Upper lobe of left lung (tissue), 4 donors: ENCODE measurements at regions not wholly inside any gene's neighbourhood (a gene's known extent, or its start where the extent isn't known, plus 50 kb on each side); places are given as distances from the start of the nearest gene placed in this dataset.

Source experiments
- CTCF ChIP-seq, 6 experiments: fragments of 450-650 bp in 4 of 6; fragments of 200-600 bp in 2 of 6; sonication (generic) in 2 of 6; IDR thresholded peaks; one replicate each; pipeline ENCODE4 v1.5.1; 2016 to 2019; ENCODE audit warnings: antibody characterized with exemption in 6 of 6
- EP300 ChIP-seq, 4 donors: sonication (generic); formaldehyde crosslinking; IDR thresholded peaks; one replicate each; pipeline ENCODE4 v1.5.1; 2017; ENCODE audit warnings: antibody characterized with exemption in 4 of 4, control low read depth in 2 of 4

- TF ChIP-seq CTCF (IDR thresholded peaks at IDR 0.05) (no peak), EP300 (IDR thresholded peaks at IDR 0.05) (no peak)
Measured at GRCh38 chr6:86706449-86706848, 230.9 kb upstream of the HTR1E start.
